HepG2 (cell line): ENCODE measurements at regions not wholly inside any gene's neighbourhood (a gene's known extent, or its start where the extent isn't known, plus 50 kb on each side); places are given as distances from the start of the nearest gene placed in this dataset.
"Not testable (repeated sequence)": the region's sequence is repeated elsewhere in the genome, so short reads cannot be mapped to it uniquely, and the experiment has no call there.

Experiments used
- ATAC-seq: fragments of 200-7000 bp; cut with Tn5 transposase; 3 replicates; pipeline ENCODE4 v1.9.1; 2020; ENCODE audit warnings: mild to moderate bottlenecking, moderate library complexity
- BruUV-seq: library from RNA; stranded (reverse); fragments of 400-500 nt; replicated peaks from 2 replicates; lab custom pipeline; 2021; lab: Mats Ljungman, UMichigan
- CTCF ChIA-PET: fragments of 300-600 bp; formaldehyde crosslinking; extraction: SDS; loops from one replicate; lab custom pipeline; 2021; ENCODE audit warnings: low total read pairs, inconsistent platforms, low intra/inter-chr PET ratio; lab: Yijun Ruan, JAX
- POLR2A ChIA-PET: fragments of 350-600 bp; sonication (Branson Sonifier 250); formaldehyde crosslinking; loops from one replicate; lab custom pipeline; 2020; ENCODE audit warnings: antibody characterized with exemption, inconsistent platforms; lab: Yijun Ruan, JAX
- DNase-seq: peaks from one replicate; pipeline ENCODE4 v3.0.0-alpha.2; 2015; ENCODE audit warnings: low spot score
- FAIRE-seq: peaks from 3 replicates; lab custom pipeline; 2011; peaks lifted over from hg19 to GRCh38; lab: Jason Lieb, UNC
- H2AFZ ChIP-seq: one replicate; pipeline ENCODE4 v1.6.1; 2011; ENCODE audit warnings: low read length, inconsistent platforms
- H3K27ac ChIP-seq: fragments of 300-600 bp; 3 replicates; pipeline ENCODE4 v1.8.0; 2011; ENCODE audit warnings: mixed run types, mild to moderate bottlenecking, mixed read lengths, low read length, inconsistent platforms; ENCODE audit not compliant: insufficient read depth; ENCODE audit errors: extremely low read length
- H3K27me3 ChIP-seq, 2 experiments: fragments of 200-600 bp in 1 of 2; 2 replicates in 1 of 2; 3 replicates in 1 of 2; pipeline versions ENCODE4 v1.6.0 to v1.8.0; 2011; ENCODE audit warnings: low read length in 2 of 2, mild to moderate bottlenecking in 2 of 2, moderate library complexity in 2 of 2, inconsistent platforms in 1 of 2; ENCODE audit not compliant: insufficient read depth in 2 of 2, control insufficient read depth in 1 of 2
- H3K36me3 ChIP-seq, 2 experiments: fragments of 200-600 bp in 1 of 2; replicated peaks in 1 of 2; 2 replicates in 1 of 2; 3 replicates in 1 of 2; pipeline versions ENCODE4 v1.5.1 to v1.8.0; 2011; ENCODE audit warnings: low read length in 2 of 2, inconsistent platforms in 1 of 2; ENCODE audit not compliant: insufficient read depth in 2 of 2, control insufficient read depth in 1 of 2
- H3K4me1 ChIP-seq: 2 replicates; pipeline ENCODE4 v1.5.1; 2012; ENCODE audit warnings: low read length, inconsistent platforms; ENCODE audit not compliant: insufficient read depth
- H3K4me2 ChIP-seq: 2 replicates; pipeline ENCODE4 v1.6.0; 2011; ENCODE audit warnings: low read depth, low read length, inconsistent platforms
- H3K4me3 ChIP-seq, 3 experiments: fragments of 200-600 bp in 1 of 3; sonication (generic), shearing (Covaris generic) in 1 of 3; replicated peaks in 1 of 3; 2 replicates each; pipeline ENCODE4 v1.5.1; 2011 to 2016; ENCODE audit warnings: low read length in 3 of 3, inconsistent platforms in 2 of 3, low read depth in 2 of 3, mild to moderate bottlenecking in 2 of 3, control low read depth in 1 of 3, mixed read lengths in 1 of 3; ENCODE audit not compliant: insufficient read depth in 1 of 3
- H3K79me2 ChIP-seq: one replicate; pipeline ENCODE4 v1.6.1; 2011; ENCODE audit warnings: low read length, inconsistent platforms; ENCODE audit not compliant: insufficient read depth
- H3K9ac ChIP-seq: 2 replicates; pipeline ENCODE4 v1.6.0; 2011; ENCODE audit warnings: mild to moderate bottlenecking, low read depth, low read length, inconsistent platforms; ENCODE audit not compliant: insufficient read depth
- H3K9me3 ChIP-seq: 2 replicates; pipeline ENCODE4 v1.5.1; 2012; ENCODE audit warnings: mild to moderate bottlenecking, low read length
- H4K20me1 ChIP-seq: 2 replicates; pipeline ENCODE4 v1.6.0; 2011; ENCODE audit warnings: inconsistent platforms, mild to moderate bottlenecking, low read length, moderate library complexity; ENCODE audit not compliant: insufficient read depth
- DNMT3B ChIP-seq: conservative IDR thresholded peaks from 2 replicates; pipeline ENCODE4 v1.6.1; 2016; ENCODE audit warnings: missing biosample characterization, control low read depth
- KMT2B ChIP-seq: IDR thresholded peaks from 2 replicates; pipeline ENCODE4 v1.6.1; 2016; ENCODE audit warnings: missing genetic modification reagents, missing compliant biosample characterization
- STAG1 ChIP-seq: sonication (generic); formaldehyde crosslinking; IDR thresholded peaks from 2 replicates; pipeline ENCODE4 v1.4.0; 2020; ENCODE audit warnings: missing genetic modification reagents
- TCF7L2 ChIP-seq: IDR thresholded peaks from 2 replicates; pipeline ENCODE4 v1.6.1; 2011; ENCODE audit warnings: mild to moderate bottlenecking, low read depth, low read length, moderate library complexity
- ZKSCAN5 ChIP-seq: sonication (generic); formaldehyde crosslinking; IDR thresholded peaks from 2 replicates; pipeline ENCODE4 v1.5.1; 2020; ENCODE audit warnings: mild to moderate bottlenecking, missing genetic modification reagents
- ZNF432 ChIP-seq: sonication (generic); formaldehyde crosslinking; IDR thresholded peaks from 2 replicates; pipeline ENCODE4 v1.5.0; 2020; ENCODE audit warnings: missing genetic modification reagents, mild to moderate bottlenecking, borderline replicate concordance
- ZNF572 ChIP-seq: sonication (generic); formaldehyde crosslinking; IDR thresholded peaks from 2 replicates; pipeline ENCODE4 v1.5.1; 2020; ENCODE audit warnings: mild to moderate bottlenecking, missing genetic modification reagents
- ZNF841 ChIP-seq: sonication (generic); formaldehyde crosslinking; IDR thresholded peaks from 2 replicates; pipeline ENCODE4 v1.8.1; 2023; ENCODE audit warnings: missing genetic modification reagents, borderline replicate concordance
- WGBS: methylation state at CpG from one replicate; pipeline ENCODE4 v1.1.6; 2017; ENCODE audit warnings: low lambda C conversion rate; 5-methylcytosine and 5-hydroxymethylcytosine counted together
- in situ Hi-C: cut with HindIII; loops from 2 replicates; pipeline ENCODE4 v1.10.0; 2017; ENCODE audit warnings: low pct_unique_long_range_greater_than_20kb; ENCODE audit not compliant: extremely low pct_ligation_motif_present
- intact Hi-C: fragments of 100-400 bp; cut with micrococcal nuclease; formaldehyde crosslinking; loops from one replicate; pipeline ENCODE4 v1.10.0; 2022; ENCODE audit not compliant: unreplicated experiment

DNA sequence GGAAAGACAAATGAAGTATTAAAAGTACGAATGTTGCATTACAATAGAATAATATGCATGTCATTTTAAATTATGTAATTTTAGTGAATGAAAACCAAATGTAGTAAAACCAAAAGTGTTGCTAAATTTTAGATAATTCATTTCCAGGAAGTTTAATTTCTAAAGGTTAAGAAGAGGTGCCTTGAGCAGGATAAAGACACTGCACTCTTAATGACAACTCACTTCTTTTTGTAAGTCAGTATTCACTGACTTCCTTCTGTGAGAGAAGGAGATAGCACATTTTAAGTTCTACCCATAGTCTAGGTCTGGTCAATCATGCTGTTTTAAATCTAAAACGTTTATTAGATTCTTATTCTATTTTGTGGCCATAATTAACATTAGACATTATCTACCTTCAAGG, 160.2 kb downstream of the CRPPA start:
- Histone ChIP-seq H3K36me3 (no peaks in the 10 kb centered on the region), H3K79me2 (no peaks in the 10 kb centered on the region)
- FAIRE-seq (no peak), DNase-seq (no peak)
- WGBS, result 1% methylated on average over 2 of the region's 2 CpGs
- TF ChIP-seq TCF7L2 (no peak), ZNF841 (CRISPR knock-in tag) (no peak)
- TF ChIP-seq, all 625 proteins: peak for 0
- Histone ChIP-seq H3K4me3 (no peak overlapping the region), H3K4me1 (no peaks in the 10 kb centered on the region), H3K27me3 (no peaks in the 10 kb centered on the region), H3K4me2 (no peak overlapping the region), H2AFZ (no peak overlapping the region), H3K27ac (no peak overlapping the region), H3K9ac (no peak overlapping the region), H3K9me3 (no peaks in the 10 kb centered on the region), H4K20me1 (no peaks in the 10 kb centered on the region)
- POLR2A ChIA-PET, result no interaction called here
- CTCF ChIA-PET, result no interaction called here
- no peak for ATAC-seq
- in situ Hi-C loops (no loop called here), intact Hi-C loops (no loop called here)
- BruUV-seq, result no TSS peak

DNA sequence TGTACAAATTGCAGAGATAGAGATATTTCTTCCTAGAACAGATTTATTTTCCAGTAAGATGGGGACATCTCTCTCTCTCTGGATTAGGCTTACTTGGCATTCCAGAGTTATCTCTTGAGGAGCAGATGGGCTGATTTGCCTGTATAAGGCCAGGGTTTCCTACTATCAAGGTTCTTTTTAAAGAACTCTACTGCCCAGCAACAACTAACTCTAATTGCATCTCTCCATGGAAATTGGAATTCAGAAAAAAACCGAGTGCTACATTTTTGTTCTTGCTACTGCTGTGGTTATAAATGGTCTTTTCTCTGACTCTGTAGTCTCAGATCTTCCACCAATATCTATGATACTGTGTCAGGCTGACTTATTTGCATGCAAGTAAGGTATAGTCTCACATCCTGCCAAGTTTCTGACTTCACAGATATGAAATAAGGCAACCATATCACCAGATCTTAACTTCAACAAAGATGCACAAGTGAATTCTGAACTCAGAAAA, 161.1 kb downstream of the CRPPA start:
- DNase-seq, result no peak
- in situ Hi-C loops, result no loop called here
- intact Hi-C loops, result no loop called here
- H3K27me3 ChIP-seq, result no peaks in the 10 kb centered on the region
- H3K9me3 ChIP-seq, result no peaks in the 10 kb centered on the region
- TF ChIP-seq DNMT3B (CRISPR knock-in tag) (no peak), ZKSCAN5 (CRISPR knock-in tag) (no peak), ZNF572 (no peak), STAG1 (CRISPR knock-in tag) (no peak), ZNF432 (CRISPR knock-in tag) (no peak), KMT2B (CRISPR knock-in tag) (no peak)
- TF ChIP-seq, all 625 proteins: peak for 0
- Histone ChIP-seq H3K4me1 (no peaks in the 10 kb centered on the region), H3K9ac (no peak overlapping the region), H4K20me1 (no peaks in the 10 kb centered on the region), H2AFZ (no peak overlapping the region), H3K36me3 (no peaks in the 10 kb centered on the region), H3K4me3 (no peak overlapping the region), H3K79me2 (no peaks in the 10 kb centered on the region), H3K27ac (no peak overlapping the region), H3K4me2 (no peak overlapping the region)
- ChIA-PET POLR2A (no interaction called here), CTCF (no interaction called here)
- no peak for FAIRE-seq
- ATAC-seq, result no peak
- 0% methylated on average over 1 of the region's 1 CpG for WGBS
- BruUV-seq, result no TSS peak

DNA sequence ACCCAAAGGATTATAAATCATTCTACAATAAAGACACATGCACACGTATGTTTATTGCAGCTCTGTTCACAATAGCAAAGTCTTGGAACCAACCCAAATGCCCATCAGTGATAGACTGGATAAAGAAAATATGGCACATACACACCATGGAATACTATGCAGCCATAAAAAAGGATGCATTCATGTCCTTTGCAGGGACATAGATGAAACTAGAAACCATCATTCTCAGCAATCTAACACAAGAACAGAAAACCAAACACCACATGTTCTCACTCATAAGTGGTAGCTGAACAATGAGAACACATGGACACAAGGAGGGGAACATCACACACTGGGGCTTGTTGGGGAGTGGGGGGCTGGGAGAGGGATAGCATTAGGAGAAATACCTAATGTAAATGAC, 164.9 kb downstream of the CRPPA start:
- H3K27me3 ChIP-seq, in situ Hi-C loops, H4K20me1 ChIP-seq, CTCF ChIA-PET, H3K4me1 ChIP-seq, H3K4me2 ChIP-seq, DNase-seq, BruUV-seq, FAIRE-seq, H3K27ac ChIP-seq, H3K4me3 ChIP-seq, H2AFZ ChIP-seq, H3K9me3 ChIP-seq, intact Hi-C loops, ATAC-seq, H3K9ac ChIP-seq, H3K36me3 ChIP-seq, H3K79me2 ChIP-seq, POLR2A ChIA-PET: not testable (repeated sequence)
- WGBS, result 60% methylated on average over 1 of the region's 1 CpG

- BruUV-seq, H3K9ac ChIP-seq, H2AFZ ChIP-seq, CTCF ChIA-PET, intact Hi-C loops, H4K20me1 ChIP-seq, H3K4me2 ChIP-seq, H3K36me3 ChIP-seq, ATAC-seq, POLR2A ChIA-PET, H3K4me1 ChIP-seq, H3K27ac ChIP-seq, H3K79me2 ChIP-seq, FAIRE-seq, DNase-seq, H3K27me3 ChIP-seq, H3K4me3 ChIP-seq, in situ Hi-C loops, H3K9me3 ChIP-seq: not testable (repeated sequence)
- WGBS, result 14% methylated on average over 2 of the region's 2 CpGs
Observed at GRCh38 chr7:16255952-16256351, 165.4 kb downstream of the CRPPA start.
